GM12878 (cell line): ENCODE measurements at regions not wholly inside any gene's neighbourhood (a gene's known extent, or its start where the extent isn't known, plus 50 kb on each side); places are given as distances from the start of the nearest gene placed in this dataset.
A peak's percentile ranks its signal among the peaks of the same experiment; 100 is the strongest.

ENCODE experiments used
- ATAC-seq: fragments of 200-7000 bp; cut with Tn5 transposase; 3 replicates; pipeline ENCODE4 v1.9.1; 2020; ENCODE audit warnings: mild to moderate bottlenecking, moderate library complexity
- BruUV-seq: library from RNA; stranded (reverse); fragments of 400-500 nt; replicated peaks from 2 replicates; lab custom pipeline; 2021; lab: Mats Ljungman, UMichigan
- CTCF ChIA-PET: fragments of 300-600 bp; sonication (Branson Sonifier 250); formaldehyde crosslinking; extraction: SDS; loops from one replicate; lab custom pipeline; 2021; ENCODE audit warnings: inconsistent platforms; lab: Yijun Ruan, JAX
- POLR2A ChIA-PET: fragments of 350-600 bp; formaldehyde crosslinking; extraction: SDS; loops from one replicate; lab custom pipeline; 2021; ENCODE audit warnings: inconsistent platforms; lab: Charles Lee
- RAD21 ChIA-PET: fragments of 300-600 bp; sonication (Branson Sonifier 250); formaldehyde crosslinking; loops from one replicate; lab custom pipeline; 2023; ENCODE audit warnings: antibody characterized with exemption; ENCODE audit not compliant: unreplicated experiment; lab: Charles Lee
- SMC1A ChIA-PET: fragments of 300-600 bp; sonication (Branson Sonifier 250); formaldehyde crosslinking; loops from one replicate; lab custom pipeline; 2023; ENCODE audit not compliant: unreplicated experiment, uncharacterized antibody; lab: Charles Lee
- DNase-seq: peaks from one replicate; pipeline ENCODE4 v3.0.0-alpha.2; 2011; ENCODE audit warnings: low read depth, low spot score
- FAIRE-seq: peaks from 3 replicates; lab custom pipeline; 2011; peaks lifted over from hg19 to GRCh38; lab: Jason Lieb, UNC
- H2AFZ ChIP-seq: 2 replicates; pipeline ENCODE4 v1.6.0; 2011; ENCODE audit warnings: low read depth, low read length, control low read depth; ENCODE audit not compliant: control insufficient read depth
- H3K27ac ChIP-seq: 2 replicates; pipeline ENCODE4 v1.5.1; 2011; ENCODE audit warnings: control low read depth; ENCODE audit not compliant: control insufficient read depth, insufficient read depth
- H3K27me3 ChIP-seq, 2 experiments: replicated peaks in 1 of 2; 2 replicates each; pipeline versions ENCODE4 v1.6.0 to v1.6.1; 2011; ENCODE audit warnings: low read length in 1 of 2; ENCODE audit not compliant: control insufficient read depth in 2 of 2, insufficient read depth in 2 of 2
- H3K36me3 ChIP-seq, 2 experiments: 2 replicates each; pipeline ENCODE4 v1.5.1; 2011; ENCODE audit warnings: low read length in 1 of 2; ENCODE audit not compliant: control insufficient read depth in 2 of 2, insufficient read depth in 2 of 2
- H3K4me1 ChIP-seq: 2 replicates; pipeline ENCODE4 v1.6.1; 2011; ENCODE audit warnings: mild to moderate bottlenecking, low read length, moderate library complexity, mixed read lengths; ENCODE audit not compliant: control insufficient read depth, insufficient read depth
- H3K4me2 ChIP-seq: 2 replicates; pipeline ENCODE4 v1.6.0; 2011; ENCODE audit warnings: control low read depth; ENCODE audit not compliant: control insufficient read depth, insufficient read depth
- H3K4me3 ChIP-seq: fragments of 200-600 bp; sonication (generic); 2 replicates; pipeline ENCODE4 v1.5.1; 2016
- H3K79me2 ChIP-seq: 2 replicates; pipeline ENCODE4 v1.6.0; 2011; ENCODE audit warnings: low read length; ENCODE audit not compliant: control insufficient read depth, insufficient read depth
- H3K9ac ChIP-seq: 2 replicates; pipeline ENCODE4 v1.8.0; 2011; ENCODE audit warnings: low read length, control low read depth, mixed read lengths; ENCODE audit not compliant: control insufficient read depth, insufficient read depth
- H3K9me3 ChIP-seq: replicated peaks from 3 replicates; pipeline ENCODE4 v1.5.1; 2011; ENCODE audit warnings: mild to moderate bottlenecking, low read length; ENCODE audit not compliant: control insufficient read depth, insufficient read depth
- H4K20me1 ChIP-seq: 2 replicates; pipeline ENCODE4 v1.6.0; 2011; ENCODE audit not compliant: control insufficient read depth, insufficient read depth
- CHD4 ChIP-seq: fragments of 200-600 bp; sonication (generic); IDR thresholded peaks from 2 replicates; pipeline ENCODE4 v1.6.1; 2016; ENCODE audit warnings: mild to moderate bottlenecking
- MLLT1 ChIP-seq: fragments of 450-650 bp; IDR thresholded peaks from 2 replicates; pipeline ENCODE4 v1.6.1; 2016; ENCODE audit warnings: mild to moderate bottlenecking
- NR2F1 ChIP-seq: fragments of 450-650 bp; conservative IDR thresholded peaks from 2 replicates; pipeline ENCODE4 v1.6.1; 2017; ENCODE audit warnings: mild to moderate bottlenecking
- POLR2A ChIP-seq: IDR thresholded peaks from 2 replicates; pipeline ENCODE4 v1.6.1; 2011; ENCODE audit warnings: low read depth, mild to moderate bottlenecking, low read length
- RFX5 ChIP-seq: IDR thresholded peaks from 2 replicates; pipeline ENCODE4 v1.6.1; 2011; ENCODE audit warnings: low read depth, low read length, improper control_type of control experiment
- RUNX3 ChIP-seq: IDR thresholded peaks from 2 replicates; pipeline ENCODE4 v1.6.1; 2012; ENCODE audit warnings: low read length, inconsistent platforms
- WGBS: methylation state at CpG from one replicate; pipeline ENCODE4 v1.1.6; 2016; ENCODE audit warnings: low lambda C conversion rate; ENCODE audit not compliant: insufficient replicate concordance, insufficient coverage; ENCODE audit errors: missing lambda C conversion rate; 5-methylcytosine and 5-hydroxymethylcytosine counted together
- in situ Hi-C: fragments of 300-500 bp; cut with MboI; formaldehyde crosslinking; loops from 9 replicates; pipeline ENCODE4 v1.14.3; 2018; ENCODE audit warnings: mixed read lengths
- intact Hi-C: fragments of 100-400 bp; cut with micrococcal nuclease; formaldehyde crosslinking; loops from one replicate; pipeline ENCODE4 v1.14.2; 2022; ENCODE audit not compliant: unreplicated experiment

- no peaks in the 10 kb centered on the region for H3K9me3 ChIP-seq
- ChIA-PET RAD21 (no interaction called here), CTCF (no interaction called here), POLR2A (no interaction called here), SMC1A (no interaction called here)
- DNase-seq (no peak), ATAC-seq (no peak), FAIRE-seq (no peak)
- WGBS, result 46% methylated on average over 2 of the region's 2 CpGs
- no peak overlapping the region for H2AFZ ChIP-seq
- TF ChIP-seq POLR2A, result no peak
- TF ChIP-seq CHD4, result no peak
- TF ChIP-seq MLLT1, result no peak
- no peak for TF ChIP-seq RFX5
- H3K27ac ChIP-seq, result no peak overlapping the region
- H4K20me1 ChIP-seq, result no peaks in the 10 kb centered on the region
- no peaks in the 10 kb centered on the region for H3K27me3 ChIP-seq
- intact Hi-C loops (no loop called here), in situ Hi-C loops (no loop called here)
- H3K9ac ChIP-seq, result no peak overlapping the region
- BruUV-seq, result no TSS peak
- H3K4me2 ChIP-seq, result no peak overlapping the region
- no peak overlapping the region for H3K4me3 ChIP-seq
- no peaks in the 10 kb centered on the region for H3K4me1 ChIP-seq
- no peaks in the 10 kb centered on the region for H3K36me3 ChIP-seq
- H3K79me2 ChIP-seq, result no peaks in the 10 kb centered on the region
Measured at GRCh38 chr9:75467142-75467541, 378.8 kb downstream of the OSTF1 start.

GRCh38 chr9:75471549-75472114, 383.3 kb downstream of the OSTF1 start:
- 0% methylated on average over 3 of the region's 3 CpGs for WGBS
- Histone ChIP-seq H3K36me3 (no peaks in the 10 kb centered on the region), H3K27me3 (no peaks in the 10 kb centered on the region), H4K20me1 (no peaks in the 10 kb centered on the region), H3K27ac (no peak overlapping the region), H3K79me2 (no peaks in the 10 kb centered on the region), H3K9me3 (no peaks in the 10 kb centered on the region), H3K4me3 (no peak overlapping the region), H3K4me2 (no peak overlapping the region), H2AFZ (no peak overlapping the region), H3K4me1 (no peaks in the 10 kb centered on the region), H3K9ac (no peak overlapping the region)
- intact Hi-C loops (loop anchor here (5.0 kb wide), 1 partner anchor 39 kb away; no protein-coding TSS in a partner anchor), in situ Hi-C loops (no loop called here)
- ChIA-PET CTCF (interaction anchor here (0.6 kb wide), 1 partner anchor 30 kb away, joined by 4 read pairs; no protein-coding TSS in a partner anchor), SMC1A (interaction anchor here (0.7 kb wide), 1 partner anchor 969 kb away, joined by 3 read pairs; no protein-coding TSS in a partner anchor), RAD21 (no interaction called here), POLR2A (no interaction called here)
- 0 out of 3 replicates have a peak, but pooled peaks have one; percentile 27 for ATAC-seq
- DNase-seq, result no peak
- FAIRE-seq, result no peak
- BruUV-seq, result no TSS peak
- TF ChIP-seq NR2F1 (no peak), RUNX3 (peak; percentile 37; the same call in 1 of the 2 replicates)
